OCI-LY3 (cell line): ENCODE measurements at regions not wholly inside any gene's neighbourhood (a gene's known extent, or its start where the extent isn't known, plus 50 kb on each side); places are given as distances from the start of the nearest gene placed in this dataset.

Experiments
- H2AFZ ChIP-seq: fragments of 200-600, 300-600 bp; shearing (Covaris generic); 2 replicates; pipeline ENCODE4 v1.6.0; 2014; ENCODE audit warnings: antibody characterized with exemption, low read depth, low read length
- H3K27ac ChIP-seq: fragments of 200-600, 300-600 bp; sonication (generic); 2 replicates; pipeline ENCODE4 v1.5.1; 2014; ENCODE audit warnings: mild to moderate bottlenecking, low read length, moderate library complexity, mixed read lengths
- H3K27me3 ChIP-seq: fragments of 200-600, 300-600 bp; sonication (generic); 2 replicates; pipeline ENCODE4 v1.6.1; 2014; ENCODE audit warnings: low read depth, low read length, mixed read lengths
- H3K36me3 ChIP-seq: fragments of 200-600, 300-600 bp; sonication (generic); replicated peaks from 2 replicates; pipeline ENCODE3; 2014; ENCODE audit warnings: low read depth, low read length, mixed read lengths
- H3K4me1 ChIP-seq: fragments of 300-600, 200-600 bp; sonication (generic); 2 replicates; pipeline ENCODE4 v1.6.1; 2014; ENCODE audit warnings: low read length, mixed read lengths
- H3K4me2 ChIP-seq: fragments of 200-600, 300-600 bp; sonication (generic); 2 replicates; pipeline ENCODE4 v1.6.1; 2014; ENCODE audit warnings: low read length, mixed read lengths
- H3K4me3 ChIP-seq: fragments of 300-600, 200-600 bp; sonication (generic); 2 replicates; pipeline ENCODE4 v1.5.1; 2014; ENCODE audit warnings: antibody characterized with exemption, mild to moderate bottlenecking, low read length, moderate library complexity
- H3K79me2 ChIP-seq: fragments of 300-600, 200-600 bp; shearing (Covaris generic); 2 replicates; pipeline ENCODE4 v1.6.1; 2014; ENCODE audit warnings: mild to moderate bottlenecking, low read length, mixed read lengths
- H3K9ac ChIP-seq: fragments of 300-600, 200-600 bp; shearing (Covaris generic); 2 replicates; pipeline ENCODE4 v1.6.0; 2014; ENCODE audit warnings: mild to moderate bottlenecking, low read length, moderate library complexity
- H3K9me3 ChIP-seq: fragments of 200-600, 300-600 bp; shearing (Covaris generic); 2 replicates; pipeline ENCODE4 v1.6.1; 2014; ENCODE audit warnings: low read length, mixed read lengths; ENCODE audit not compliant: insufficient read depth
- H4K20me1 ChIP-seq: fragments of 200-600, 300-600 bp; sonication (generic); 2 replicates; pipeline ENCODE4 v1.6.1; 2016; ENCODE audit warnings: low read length, mixed read lengths; ENCODE audit not compliant: insufficient read depth
- CTCF ChIP-seq: fragments of 200-600, 300-600 bp; sonication (generic); IDR thresholded peaks from 2 replicates; pipeline ENCODE4 v1.5.1; 2014; ENCODE audit warnings: antibody characterized with exemption, low read length, low read depth
- EZH2phosphoT487 ChIP-seq: fragments of 200-600 bp; shearing (Covaris generic); IDR thresholded peaks from 2 replicates; pipeline ENCODE4 v1.6.1; 2018; ENCODE audit warnings: antibody characterized with exemption, mixed run types, low read depth

- no peaks in the 10 kb centered on the region for H3K4me1 ChIP-seq
- no peaks in the 10 kb centered on the region for H3K36me3 ChIP-seq
- no peaks in the 10 kb centered on the region for H3K27me3 ChIP-seq
- H2AFZ ChIP-seq = no peak overlapping the region
- no peak overlapping the region for H3K4me2 ChIP-seq
- H3K4me3 ChIP-seq = no peak overlapping the region
- H3K9ac ChIP-seq = no peak overlapping the region
- no peaks in the 10 kb centered on the region for H3K79me2 ChIP-seq
- no peak overlapping the region for H3K27ac ChIP-seq
- no peak for TF ChIP-seq CTCF
- no peak for TF ChIP-seq EZH2phosphoT487
- H3K9me3 ChIP-seq = no peaks in the 10 kb centered on the region
- no peaks in the 10 kb centered on the region for H4K20me1 ChIP-seq
These were observed 396.4 kb downstream of the TMEM232 start for GRCh38 chr5:110329955-110330525.

DNA sequence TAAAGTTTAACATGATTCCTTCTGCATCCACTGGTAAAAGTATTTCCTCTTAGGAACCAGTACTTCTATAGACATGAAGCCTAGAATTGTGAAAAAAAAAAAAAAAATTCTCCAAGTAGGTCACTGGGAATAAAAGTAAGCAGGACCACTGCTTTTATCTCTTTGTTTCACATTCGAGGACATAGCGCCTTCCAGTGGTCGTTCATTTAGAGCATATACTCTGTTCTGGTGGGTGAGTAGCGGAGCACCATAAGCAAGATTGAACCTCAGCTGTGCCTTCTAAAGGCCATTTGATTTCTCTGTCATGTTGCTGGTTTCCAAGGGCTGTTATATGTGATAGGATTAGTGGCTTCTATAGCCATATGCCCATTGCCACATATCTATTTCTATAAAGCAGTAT is 393.1 kb downstream of the TMEM232 start:
- Histone ChIP-seq H3K36me3 (no peaks in the 10 kb centered on the region), H3K27ac (no peak overlapping the region), H3K4me1 (no peaks in the 10 kb centered on the region), H3K27me3 (no peaks in the 10 kb centered on the region), H3K4me2 (no peak overlapping the region), H4K20me1 (no peaks in the 10 kb centered on the region), H3K9me3 (no peaks in the 10 kb centered on the region), H3K4me3 (no peak overlapping the region), H3K9ac (no peak overlapping the region), H2AFZ (no peak overlapping the region), H3K79me2 (no peaks in the 10 kb centered on the region)
- TF ChIP-seq EZH2phosphoT487 (no peak), CTCF (peak; percentile 46)

- Histone ChIP-seq H3K4me1 (no peaks in the 10 kb centered on the region), H2AFZ (no peak overlapping the region), H3K4me3 (no peak overlapping the region), H3K9me3 (no peaks in the 10 kb centered on the region), H3K36me3 (no peaks in the 10 kb centered on the region), H3K79me2 (no peaks in the 10 kb centered on the region), H3K4me2 (no peak overlapping the region), H3K27ac (no peak overlapping the region), H3K27me3 (no peaks in the 10 kb centered on the region), H3K9ac (no peak overlapping the region), H4K20me1 (no peaks in the 10 kb centered on the region)
- no peak for TF ChIP-seq CTCF
These were observed 391.0 kb downstream of the TMEM232 start for GRCh38 chr5:110335361-110336066.

DNA sequence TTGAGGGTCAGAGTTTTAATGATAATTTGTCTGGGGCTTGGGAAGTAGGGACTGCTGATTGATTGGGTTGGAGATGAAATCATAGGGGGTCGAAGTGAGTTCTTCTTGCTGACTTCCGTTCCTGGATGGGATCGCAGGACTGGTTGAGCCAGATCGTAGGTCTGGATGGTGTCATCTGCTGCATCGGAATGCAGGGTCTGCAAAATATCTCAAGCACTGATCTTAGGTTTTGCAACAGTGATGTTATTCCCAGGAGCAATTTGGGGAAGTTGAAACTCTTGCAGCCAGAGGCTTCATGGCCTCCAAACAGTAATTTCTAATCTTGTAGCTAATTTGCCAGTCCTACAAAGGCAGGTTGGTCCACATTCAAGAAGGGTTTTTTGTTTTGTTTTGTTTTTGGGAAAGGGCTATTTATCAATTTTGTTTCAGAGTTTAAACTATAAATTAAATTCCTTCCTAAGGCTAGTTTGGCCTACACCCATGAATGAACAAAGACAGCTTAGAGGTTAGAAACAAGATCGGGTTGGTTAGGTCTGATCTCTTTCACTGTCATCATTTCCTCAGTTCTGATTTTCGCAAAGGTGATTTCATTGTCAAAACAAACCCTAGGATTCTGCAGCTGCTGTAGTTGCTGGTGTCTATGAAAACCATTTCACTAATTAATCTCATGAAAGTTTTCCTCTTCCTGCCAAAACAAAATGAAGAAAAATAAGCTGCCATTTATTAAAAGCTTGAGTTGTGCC is 388.0 kb downstream of the TMEM232 start:
- no peak for TF ChIP-seq CTCF
- TF ChIP-seq EZH2phosphoT487 = no peak
- no peaks in the 10 kb centered on the region for H3K4me1 ChIP-seq
- H3K79me2 ChIP-seq = no peaks in the 10 kb centered on the region
- H3K9ac ChIP-seq = no peak overlapping the region
- no peaks in the 10 kb centered on the region for H3K27me3 ChIP-seq
- H3K36me3 ChIP-seq = no peaks in the 10 kb centered on the region
- no peak overlapping the region for H3K4me3 ChIP-seq
- H4K20me1 ChIP-seq = no peaks in the 10 kb centered on the region
- no peak overlapping the region for H2AFZ ChIP-seq
- no peaks in the 10 kb centered on the region for H3K9me3 ChIP-seq
- no peak overlapping the region for H3K4me2 ChIP-seq
- no peak overlapping the region for H3K27ac ChIP-seq
